ENCODE measurements at regions not wholly inside any gene's neighbourhood (a gene's known extent, or its start where the extent isn't known, plus 50 kb on each side); places are given as distances from the start of the nearest gene placed in this dataset.
"Not testable (repeated sequence)": the region's sequence is repeated elsewhere in the genome, so short reads cannot be mapped to it uniquely, and the experiment has no call there.

DNA sequence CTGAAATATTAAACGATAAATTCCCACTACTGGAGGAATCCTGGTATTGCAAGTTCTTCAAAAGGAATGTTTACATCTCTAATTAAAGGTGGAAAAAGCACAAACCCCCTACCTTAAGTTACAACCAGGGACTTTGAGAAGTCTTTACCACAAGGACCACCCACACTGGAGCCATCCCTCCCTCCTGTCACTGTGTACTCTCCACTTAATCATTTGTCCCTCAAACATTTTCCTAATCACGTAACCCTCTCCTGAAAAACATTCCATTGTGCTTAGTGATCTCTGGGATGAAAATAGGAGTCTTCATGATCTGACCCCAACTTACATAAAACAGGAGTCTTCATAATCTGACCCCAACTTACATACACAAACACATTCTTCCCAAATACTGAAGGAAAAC lies 85.7 kb downstream of the SUCLG1 start:
- no peak for DNase-seq (ENCODE audit: low spot score)

GRCh38 chr2:84362541-84362940 lies 96.5 kb downstream of the SUCLG1 start:
- DNase-seq (ENCODE audit: low spot score) = no peak

DNA sequence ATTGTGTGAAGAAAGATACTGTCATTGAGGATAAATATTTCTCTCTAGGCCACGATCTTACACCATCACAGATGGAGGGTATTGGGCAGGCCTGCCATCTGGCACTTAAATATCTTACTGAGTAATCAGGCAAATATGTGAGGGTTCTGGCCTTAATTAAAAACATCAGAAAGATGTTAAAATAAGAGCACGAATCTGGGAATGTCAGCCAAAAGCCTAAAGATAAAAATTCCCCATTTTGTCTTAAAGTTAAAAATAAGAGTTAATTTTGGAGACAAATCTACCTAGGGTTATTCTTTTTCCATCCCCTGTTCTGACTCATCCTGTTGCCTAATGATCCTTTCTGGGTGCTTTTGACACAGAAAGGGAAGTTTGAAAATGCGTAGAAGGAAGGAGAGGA lies 121.0 kb downstream of the SUCLG1 start:
- DNase-seq (ENCODE audit: low spot score) = no peak

- DNase-seq (ENCODE audit: low spot score) = no peak
Measured at GRCh38 chr2:84327645-84328249, 131.3 kb downstream of the SUCLG1 start.

- DNase-seq (ENCODE audit: low spot score) = no peak
Measured at GRCh38 chr2:84326831-84327432, 132.1 kb downstream of the SUCLG1 start.

- DNase-seq (ENCODE audit: low spot score) = no peak
Measured at GRCh38 chr2:84323890-84324289, 135.2 kb downstream of the SUCLG1 start.

DNA sequence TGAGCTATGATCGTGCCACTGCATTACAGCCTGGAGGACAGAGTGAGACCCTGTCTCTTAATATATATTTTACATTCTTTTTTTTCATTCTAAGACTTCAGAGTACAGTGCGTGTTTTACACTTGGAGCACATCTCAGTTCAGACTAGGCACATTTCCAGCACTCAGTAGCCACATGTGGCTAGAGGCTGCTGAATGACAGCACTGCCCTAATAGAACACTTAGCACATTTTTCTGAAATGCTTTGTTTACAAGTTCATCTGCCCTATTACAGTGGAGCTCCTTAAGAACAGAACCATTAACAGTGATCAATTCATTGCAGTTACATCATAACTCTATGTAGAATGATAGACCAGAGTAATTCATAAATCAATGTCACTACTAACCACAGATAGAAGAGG lies 138.1 kb downstream of the SUCLG1 start:
- DNase-seq (ENCODE audit: low spot score) = no peak

GRCh38 chr2:84319581-84319980 lies 139.5 kb downstream of the SUCLG1 start:
- no peak for DNase-seq (ENCODE audit: low spot score)

GRCh38 chr2:84317135-84317534 lies 141.9 kb downstream of the SUCLG1 start:
- no peak for DNase-seq (ENCODE audit: low spot score)

- peak; percentile 63 for DNase-seq (ENCODE audit: low spot score)
Measured at GRCh38 chr2:84314901-84315330, 144.2 kb downstream of the SUCLG1 start.

DNA sequence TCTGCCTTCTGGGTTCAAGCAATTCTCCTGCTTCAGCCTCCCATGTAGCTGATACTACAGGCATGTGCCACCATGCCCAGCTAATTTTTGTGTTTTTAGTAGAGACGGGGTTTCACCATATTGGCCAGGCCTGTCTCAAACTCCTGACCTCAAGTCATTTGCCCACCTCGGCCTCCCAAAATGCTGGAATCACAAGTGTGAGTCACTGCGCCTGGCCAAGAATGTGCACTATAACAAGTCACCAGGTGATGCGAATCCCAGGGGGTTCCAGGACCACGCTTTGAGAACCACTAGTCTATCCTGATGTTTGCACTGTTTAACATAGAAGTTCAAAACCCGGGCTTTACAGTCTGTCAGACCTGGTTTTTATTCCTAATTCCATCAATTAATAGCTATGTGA lies 144.8 kb downstream of the SUCLG1 start:
- no peak for DNase-seq (ENCODE audit: low spot score)

GRCh38 chr2:84309281-84309680 lies 149.8 kb downstream of the SUCLG1 start:
- DNase-seq (ENCODE audit: low spot score) = no peak

- DNase-seq (ENCODE audit: low spot score) = no peak
Measured at GRCh38 chr2:84306361-84306760, 152.7 kb downstream of the SUCLG1 start.

GRCh38 chr2:84302513-84303412 lies 156.3 kb downstream of the SUCLG1 start:
- peak; percentile 85 for DNase-seq (ENCODE audit: low spot score)

GRCh38 chr2:84301717-84302116 lies 157.4 kb downstream of the SUCLG1 start:
- no peak for DNase-seq (ENCODE audit: low spot score)

- DNase-seq (ENCODE audit: low spot score) = no peak
Measured at GRCh38 chr2:84300696-84301029, 158.4 kb downstream of the SUCLG1 start.

GRCh38 chr2:84300001-84300695 lies 158.9 kb downstream of the SUCLG1 start:
- DNase-seq (ENCODE audit: low spot score) = not testable (repeated sequence)

GRCh38 chr2:84299211-84299775 lies 159.8 kb downstream of the SUCLG1 start:
- no peak for DNase-seq (ENCODE audit: low spot score)

GRCh38 chr2:84297155-84297554 lies 161.9 kb downstream of the SUCLG1 start:
- no peak for DNase-seq (ENCODE audit: low spot score)

DNA sequence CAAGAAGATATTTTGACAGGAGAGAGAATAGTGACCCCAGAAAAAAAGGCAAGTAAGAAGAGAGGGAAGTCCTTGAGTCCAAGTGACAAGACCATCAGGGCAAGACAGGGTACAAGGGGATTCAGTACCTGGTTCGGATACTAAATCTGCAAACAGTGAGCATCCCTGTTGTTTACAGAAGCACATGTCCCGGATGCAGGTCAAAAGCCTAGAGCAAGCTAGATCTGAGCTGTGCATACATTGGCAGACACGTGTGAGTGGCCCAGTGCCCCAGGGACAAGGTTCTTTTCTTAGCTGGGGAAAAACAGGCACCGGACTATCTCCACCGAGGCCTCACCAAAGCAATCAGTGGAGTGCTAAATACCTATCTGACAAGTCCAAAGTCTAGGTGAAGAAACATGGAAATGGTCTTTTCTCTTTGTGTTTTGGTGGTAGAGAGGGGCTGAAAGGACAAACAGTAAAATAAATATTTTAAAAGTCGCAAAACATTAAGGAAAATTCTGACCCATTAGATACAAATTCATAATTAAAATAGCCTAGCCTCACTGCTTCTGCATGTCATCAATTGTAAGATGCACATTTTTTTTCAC lies 165.2 kb downstream of the SUCLG1 start:
- DNase-seq (ENCODE audit: low spot score) = no peak

DNA sequence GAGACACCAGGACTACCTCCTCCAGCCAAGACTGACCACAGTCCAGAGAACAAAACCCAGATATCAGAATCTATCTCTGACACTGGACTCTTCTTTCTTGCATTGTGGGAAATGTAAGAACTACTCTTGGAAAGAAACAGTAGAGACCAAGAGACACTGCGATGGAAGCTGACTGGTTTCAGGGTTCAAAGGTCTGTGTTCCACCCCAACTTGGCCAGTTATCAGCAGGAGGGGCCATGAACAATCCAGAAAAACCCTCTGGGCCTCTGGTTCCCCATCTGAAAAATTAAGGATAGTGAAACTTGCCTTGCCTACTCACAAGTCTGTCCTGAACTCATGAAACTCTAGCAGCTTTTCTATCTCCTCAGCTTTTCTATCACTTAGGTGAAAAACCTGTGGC lies 166.5 kb downstream of the SUCLG1 start:
- DNase-seq (ENCODE audit: low spot score) = no peak

DNA sequence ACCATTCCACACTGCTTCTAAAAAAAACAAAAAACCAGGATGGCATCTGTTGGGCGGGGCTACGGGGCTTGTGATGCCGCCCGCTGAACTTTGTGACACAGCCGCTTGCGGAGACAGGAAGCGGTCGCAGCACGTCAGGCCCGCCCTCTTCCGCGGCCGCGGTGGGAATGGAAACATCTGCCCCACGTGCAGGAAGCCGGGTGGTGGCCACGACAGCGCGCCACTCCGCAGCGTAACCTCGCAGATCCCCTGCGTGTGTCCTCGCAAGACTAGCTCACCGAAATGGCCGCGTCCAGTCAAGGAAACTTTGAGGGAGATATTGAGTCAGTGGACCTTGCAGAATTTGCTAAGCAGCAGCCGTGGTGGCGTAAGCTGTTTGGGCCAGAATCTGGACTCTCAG lies 168.5 kb downstream of the SUCLG1 start:
- no peak for DNase-seq (ENCODE audit: low spot score)
